Fibroblast of the aortic adventitia (primary cell): ENCODE measurements at regions not wholly inside any gene's neighbourhood (a gene's known extent, or its start where the extent isn't known, plus 50 kb on each side); places are given as distances from the start of the nearest gene placed in this dataset.
"Not testable (repeated sequence)": the region's sequence is repeated elsewhere in the genome, so short reads cannot be mapped to it uniquely, and the experiment has no call there.

Source experiments
- DNase-seq: peaks from one replicate; pipeline ENCODE4 v3.0.0-alpha.2; 2010; ENCODE audit warnings: low read depth
- H3K4me3 ChIP-seq: 2 replicates; pipeline ENCODE4 v1.5.1; 2011; ENCODE audit warnings: low read depth, mild to moderate bottlenecking, control low read depth, low read length, moderate library complexity
- TF ChIP-seq, protein P1 (sequence below): IDR thresholded peaks from 2 replicates; pipeline ENCODE4 v1.5.1; 2011; ENCODE audit warnings: mild to moderate bottlenecking, low read length, control low read depth, inconsistent platforms; ENCODE audit not compliant: insufficient read depth

DNA sequence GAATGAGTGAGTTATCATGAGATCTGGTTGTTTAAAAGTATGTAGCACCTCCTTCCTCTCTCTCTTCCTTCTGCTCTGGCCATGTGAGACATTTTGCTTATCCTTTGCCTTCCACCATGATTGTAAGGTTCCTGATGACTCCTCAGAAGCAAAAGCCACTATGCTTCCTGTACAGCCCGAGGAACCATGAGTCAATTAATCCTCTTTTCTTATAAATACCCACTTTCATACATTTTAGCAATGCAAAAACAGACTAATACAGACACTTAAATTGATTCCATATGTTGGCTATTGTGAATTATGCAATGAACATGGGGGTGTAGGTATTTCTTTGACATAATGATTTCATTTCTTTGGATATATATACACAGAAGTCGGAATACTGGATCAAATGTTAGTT lies 792.8 kb upstream of the EYS start:
- DNase-seq, result no peak
- H3K4me3 ChIP-seq, result no peak overlapping the region
- TF ChIP-seq, protein P1, sequence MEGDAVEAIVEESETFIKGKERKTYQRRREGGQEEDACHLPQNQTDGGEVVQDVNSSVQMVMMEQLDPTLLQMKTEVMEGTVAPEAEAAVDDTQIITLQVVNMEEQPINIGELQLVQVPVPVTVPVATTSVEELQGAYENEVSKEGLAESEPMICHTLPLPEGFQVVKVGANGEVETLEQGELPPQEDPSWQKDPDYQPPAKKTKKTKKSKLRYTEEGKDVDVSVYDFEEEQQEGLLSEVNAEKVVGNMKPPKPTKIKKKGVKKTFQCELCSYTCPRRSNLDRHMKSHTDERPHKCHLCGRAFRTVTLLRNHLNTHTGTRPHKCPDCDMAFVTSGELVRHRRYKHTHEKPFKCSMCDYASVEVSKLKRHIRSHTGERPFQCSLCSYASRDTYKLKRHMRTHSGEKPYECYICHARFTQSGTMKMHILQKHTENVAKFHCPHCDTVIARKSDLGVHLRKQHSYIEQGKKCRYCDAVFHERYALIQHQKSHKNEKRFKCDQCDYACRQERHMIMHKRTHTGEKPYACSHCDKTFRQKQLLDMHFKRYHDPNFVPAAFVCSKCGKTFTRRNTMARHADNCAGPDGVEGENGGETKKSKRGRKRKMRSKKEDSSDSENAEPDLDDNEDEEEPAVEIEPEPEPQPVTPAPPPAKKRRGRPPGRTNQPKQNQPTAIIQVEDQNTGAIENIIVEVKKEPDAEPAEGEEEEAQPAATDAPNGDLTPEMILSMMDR, result no peak

DNA sequence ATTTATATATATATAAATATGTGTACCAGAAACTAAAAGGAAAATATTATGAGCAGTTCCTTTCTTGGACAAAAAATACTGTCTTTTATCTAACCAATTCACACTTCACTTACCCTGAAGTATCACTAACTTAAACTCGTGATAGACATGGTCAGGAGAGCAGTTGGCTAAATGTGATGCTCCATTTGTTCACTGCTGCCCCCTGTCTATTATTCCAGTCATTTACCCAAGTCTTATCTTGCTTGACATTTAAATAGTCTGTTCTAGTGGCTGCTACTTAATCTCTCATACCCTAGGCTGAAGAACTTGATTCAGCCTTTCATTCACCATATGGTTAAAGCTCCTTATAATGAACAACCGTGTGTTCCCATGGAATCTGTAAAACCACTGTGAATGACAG lies 789.6 kb upstream of the EYS start:
- TF ChIP-seq, protein P1, result no peak
- DNase-seq, result no peak

DNA sequence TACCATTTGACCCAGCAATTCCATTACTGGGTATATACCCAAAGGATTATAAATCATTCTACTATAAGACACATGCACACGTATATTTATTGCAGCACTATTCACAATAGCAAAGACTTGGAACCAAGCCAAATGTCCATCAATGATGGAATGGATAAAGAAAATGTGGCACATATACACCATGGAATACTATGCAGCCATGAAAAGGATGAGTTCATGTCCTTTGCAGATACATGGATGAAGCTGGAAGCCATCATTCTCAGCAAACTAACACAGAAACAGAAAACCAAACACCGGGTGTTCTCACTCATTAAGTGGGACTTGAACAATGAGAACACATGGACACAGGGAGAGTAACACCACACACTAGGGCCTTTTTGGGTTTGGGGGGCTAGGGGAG lies 787.6 kb upstream of the EYS start:
- not testable (repeated sequence) for H3K4me3 ChIP-seq, DNase-seq

More for the DNA sequence above, 789.6 kb upstream of the EYS start:
- H3K4me3 ChIP-seq, result no peak overlapping the region

DNA sequence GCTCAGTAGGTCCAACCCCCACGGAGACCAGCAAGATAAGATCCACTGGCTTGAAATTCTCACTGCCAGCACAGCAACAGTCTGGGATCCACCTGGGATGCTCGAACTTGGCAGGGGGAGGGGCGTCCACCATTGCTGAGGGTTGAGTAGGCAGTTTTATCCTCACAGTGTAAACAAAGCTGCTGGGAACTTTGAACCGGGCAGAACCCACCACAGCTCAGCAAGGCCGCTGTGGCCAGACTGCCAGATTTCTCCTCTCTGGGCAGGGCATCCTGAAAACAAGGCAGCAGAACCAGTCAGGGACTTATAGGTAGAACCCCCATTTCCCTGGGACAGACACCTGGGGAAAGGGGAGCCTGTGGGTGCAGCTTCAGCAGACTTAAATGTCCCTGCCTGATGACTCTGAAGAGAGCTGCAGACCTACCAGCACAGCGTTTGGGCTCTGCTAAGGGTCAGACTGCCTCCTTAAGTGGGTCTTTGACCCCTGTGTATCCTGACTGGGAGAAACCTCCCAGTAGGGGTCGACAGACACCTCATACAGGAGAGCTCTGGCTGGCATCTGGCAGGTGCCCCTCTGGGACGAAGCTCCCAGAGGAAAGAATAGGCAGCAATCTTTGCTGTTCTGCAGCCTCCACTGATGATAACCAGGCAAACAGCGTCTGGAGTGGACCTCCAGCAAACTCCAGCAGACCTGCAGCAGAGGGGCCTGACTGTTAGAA lies 782.4 kb upstream of the EYS start:
- TF ChIP-seq, protein P1, result no peak
- H3K4me3 ChIP-seq, result no peak overlapping the region
- DNase-seq, result no peak

DNA sequence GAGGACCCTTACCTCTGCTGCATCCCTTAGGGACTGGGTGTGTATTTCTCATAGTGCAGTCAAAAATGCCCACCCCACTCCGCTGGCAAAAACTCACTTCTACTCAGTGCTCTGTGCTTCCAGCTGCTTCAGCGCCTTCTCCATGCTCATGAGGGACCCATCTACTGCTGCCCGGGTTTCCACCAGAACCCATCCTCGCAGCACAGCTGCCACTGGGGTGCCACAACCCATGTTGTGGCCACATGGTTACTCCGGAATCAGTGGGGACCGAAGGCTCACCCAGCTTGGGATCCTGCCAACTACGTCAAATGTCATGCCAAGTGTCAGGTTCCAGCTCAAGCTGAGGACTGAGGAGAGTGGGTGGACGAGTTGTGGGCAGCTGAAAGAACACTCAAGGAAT lies 774.2 kb upstream of the EYS start:
- TF ChIP-seq, protein P1, result no peak
- no peak overlapping the region for H3K4me3 ChIP-seq
- no peak for DNase-seq

DNA sequence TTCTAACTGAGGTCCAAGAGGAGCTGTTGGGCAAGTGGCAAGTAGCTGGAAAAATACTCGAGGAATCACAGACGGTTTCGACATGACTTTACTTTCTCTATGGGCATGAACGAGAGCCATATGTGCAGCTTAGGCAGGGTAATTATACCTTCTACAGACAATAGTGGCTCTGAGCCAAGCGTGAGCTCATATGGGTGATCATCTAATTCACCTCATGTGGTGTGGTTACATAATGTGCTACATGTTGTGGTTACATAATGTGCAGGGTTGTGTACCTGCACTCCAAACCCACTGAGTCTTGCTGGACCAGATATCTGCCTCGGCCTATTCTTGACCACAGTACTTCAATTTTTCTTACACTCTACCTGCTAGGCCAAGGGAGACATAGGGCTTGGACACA lies 771.7 kb upstream of the EYS start:
- DNase-seq, result no peak
- H3K4me3 ChIP-seq, result no peak overlapping the region
- TF ChIP-seq, protein P1, result no peak

DNA sequence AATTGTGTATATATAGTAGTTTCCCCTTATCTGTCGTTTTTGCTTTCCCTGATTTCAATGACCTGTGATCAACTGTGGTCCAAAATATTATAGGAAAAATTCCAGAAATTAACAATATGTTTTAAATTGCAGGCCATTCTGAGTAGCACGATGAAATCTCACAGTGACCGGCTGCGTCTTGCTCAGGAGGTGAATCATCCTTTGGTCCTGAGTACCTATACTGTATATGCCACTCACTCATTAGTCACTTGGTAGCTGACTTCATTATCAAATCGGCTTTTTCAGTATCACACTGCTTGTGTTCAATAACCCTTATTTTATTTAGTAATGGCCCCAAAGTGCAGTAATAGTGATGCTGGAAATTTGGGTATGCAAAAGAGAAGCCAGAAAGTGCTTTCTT lies 728.3 kb upstream of the EYS start:
- no peak overlapping the region for H3K4me3 ChIP-seq
- TF ChIP-seq, protein P1, result no peak
- DNase-seq, result no peak
